Muscle layer of colon (tissue), 2 donors: ENCODE measurements at regions not wholly inside any gene's neighbourhood (a gene's known extent, or its start where the extent isn't known, plus 50 kb on each side); places are given as distances from the start of the nearest gene placed in this dataset.

Experiments
- H3K27ac ChIP-seq: one replicate; pipeline ENCODE4 v1.7.0; 2013; ENCODE audit warnings: low read depth, mild to moderate bottlenecking, low read length, moderate library complexity
- H3K27me3 ChIP-seq, 2 donors: one replicate each; pipeline ENCODE4 v1.7.0; 2013; ENCODE audit warnings: low read length in 2 of 2, mild to moderate bottlenecking in 2 of 2; ENCODE audit not compliant: insufficient read depth in 2 of 2, control insufficient read depth in 1 of 2
- H3K36me3 ChIP-seq: one replicate; pipeline ENCODE4 v1.7.0; 2013; ENCODE audit warnings: mild to moderate bottlenecking, low read length; ENCODE audit not compliant: insufficient read depth
- H3K4me1 ChIP-seq: one replicate; pipeline ENCODE4 v1.7.0; 2013; ENCODE audit warnings: mild to moderate bottlenecking, low read length; ENCODE audit not compliant: insufficient read depth
- H3K4me3 ChIP-seq, 2 donors: one replicate each; pipeline ENCODE4 v1.7.0; 2013; ENCODE audit warnings: low read length in 2 of 2, low read depth in 1 of 2, mild to moderate bottlenecking in 1 of 2, moderate library complexity in 1 of 2
- H3K9ac ChIP-seq: one replicate; pipeline ENCODE4 v1.7.0; 2013; ENCODE audit warnings: low read length
- H3K9me3 ChIP-seq: one replicate; pipeline ENCODE4 v1.7.0; 2013; ENCODE audit warnings: mild to moderate bottlenecking, low read length
- donor health status: abdominal sarcoma.
- donor health status: Adenocarcinoma of cecum.

DNA sequence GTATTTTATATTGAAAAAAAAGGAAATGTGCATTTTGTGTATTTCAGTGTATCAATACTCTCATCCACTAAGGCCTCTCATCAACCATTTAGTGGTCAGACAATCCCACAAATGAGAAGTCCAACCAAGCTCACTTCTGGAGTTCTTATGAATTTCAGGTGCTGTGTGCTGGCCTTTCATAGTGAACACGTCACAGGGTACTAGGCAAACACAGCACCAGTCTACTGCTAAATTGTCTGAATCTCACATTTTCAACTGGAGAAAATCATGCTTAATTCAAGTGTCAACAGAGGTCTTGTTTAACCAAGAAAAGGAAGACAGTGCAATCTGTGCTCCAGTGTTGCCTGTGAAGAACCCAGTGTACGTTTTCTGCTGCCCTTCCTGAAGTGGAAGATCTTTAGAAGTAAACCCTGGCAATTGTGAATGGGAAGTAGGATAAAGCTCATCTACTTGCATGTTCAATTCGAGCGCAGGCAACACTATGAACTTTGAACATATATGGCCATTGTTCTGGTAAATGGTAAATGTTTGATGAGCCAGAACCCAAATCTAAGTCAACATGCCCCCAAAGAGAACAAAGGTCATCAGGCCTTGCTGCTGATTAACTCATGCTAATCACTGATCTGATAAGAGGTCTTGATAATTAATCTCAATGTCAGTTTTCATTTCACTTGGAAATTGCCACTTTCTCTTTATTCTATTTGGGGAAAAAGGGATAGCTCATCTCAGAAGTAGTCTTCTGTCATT, 439.2 kb upstream of the SOX9 start:
- no peaks in the 10 kb centered on the region for H3K36me3 ChIP-seq
- no peaks in the 10 kb centered on the region for H3K4me1 ChIP-seq
- H3K27ac ChIP-seq = no peak overlapping the region
- H3K9ac ChIP-seq = no peak overlapping the region
- no peak overlapping the region for H3K4me3 ChIP-seq
- no peaks in the 10 kb centered on the region for H3K9me3 ChIP-seq
- no peaks in the 10 kb centered on the region for H3K27me3 ChIP-seq

DNA sequence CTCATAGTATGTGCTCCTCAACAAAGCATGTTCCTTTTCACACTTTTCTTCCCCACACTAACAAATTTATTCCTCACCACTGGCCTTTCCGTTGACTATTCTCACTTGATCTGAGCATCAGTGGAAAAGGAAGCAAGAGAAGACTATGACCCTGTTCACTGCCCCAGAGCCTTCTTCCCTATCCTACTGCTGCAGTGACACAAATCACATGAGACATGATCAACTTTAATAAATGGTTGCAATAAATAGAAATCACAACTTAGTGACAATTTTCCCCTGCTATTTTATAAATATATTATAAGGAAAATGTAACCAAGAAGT, 438.7 kb upstream of the SOX9 start:
- Histone ChIP-seq H3K27me3 (no peaks in the 10 kb centered on the region), H3K9me3 (no peaks in the 10 kb centered on the region), H3K4me3 (no peak overlapping the region), H3K4me1 (no peaks in the 10 kb centered on the region), H3K36me3 (no peaks in the 10 kb centered on the region), H3K27ac (no peak overlapping the region), H3K9ac (no peak overlapping the region)

DNA sequence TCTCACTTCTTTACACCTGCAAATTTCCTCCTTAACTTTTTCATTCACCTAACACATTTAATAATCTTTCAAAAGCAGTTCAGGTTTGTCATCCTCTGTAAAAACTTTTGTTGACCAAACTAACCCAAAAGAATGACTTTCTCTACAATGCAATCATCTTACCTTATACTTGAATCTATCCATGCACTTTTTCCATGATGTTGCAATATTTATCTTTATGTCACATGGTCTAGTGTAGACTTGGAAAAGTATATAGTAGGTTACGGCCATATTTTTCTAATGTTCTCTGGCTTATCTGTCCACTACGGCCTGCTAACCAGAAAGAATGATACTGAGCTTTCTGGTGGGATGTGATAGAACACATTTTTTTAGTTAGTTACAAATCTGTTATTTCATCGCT, 431.0 kb upstream of the SOX9 start:
- no peak overlapping the region for H3K9ac ChIP-seq
- H3K4me1 ChIP-seq = no peaks in the 10 kb centered on the region
- H3K9me3 ChIP-seq = no peaks in the 10 kb centered on the region
- H3K27me3 ChIP-seq = no peaks in the 10 kb centered on the region
- no peak overlapping the region for H3K4me3 ChIP-seq
- H3K36me3 ChIP-seq = no peaks in the 10 kb centered on the region
- no peak overlapping the region for H3K27ac ChIP-seq

DNA sequence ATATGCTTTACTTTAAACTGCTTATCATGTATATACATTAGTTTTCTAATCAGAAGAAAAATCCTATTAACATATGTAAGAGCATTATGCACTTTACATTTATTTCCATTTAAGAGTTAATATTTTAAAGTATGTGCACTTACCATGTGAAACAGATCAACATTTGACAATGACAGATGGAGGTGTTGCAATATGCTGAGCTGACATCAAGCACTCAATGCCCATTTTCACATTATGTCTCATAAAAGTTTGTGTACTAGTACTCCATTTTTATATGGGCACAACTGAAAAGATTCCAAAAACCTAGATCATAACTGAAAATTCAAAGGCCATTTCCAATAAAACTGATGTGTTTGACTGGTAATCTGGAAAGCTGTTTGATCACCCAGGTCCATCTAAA, 420.9 kb upstream of the SOX9 start:
- no peaks in the 10 kb centered on the region for H3K9me3 ChIP-seq
- H3K27me3 ChIP-seq = no peaks in the 10 kb centered on the region
- H3K27ac ChIP-seq = no peak overlapping the region
- H3K4me3 ChIP-seq = no peak overlapping the region
- no peaks in the 10 kb centered on the region for H3K4me1 ChIP-seq
- H3K36me3 ChIP-seq = no peaks in the 10 kb centered on the region
- H3K9ac ChIP-seq = no peak overlapping the region

DNA sequence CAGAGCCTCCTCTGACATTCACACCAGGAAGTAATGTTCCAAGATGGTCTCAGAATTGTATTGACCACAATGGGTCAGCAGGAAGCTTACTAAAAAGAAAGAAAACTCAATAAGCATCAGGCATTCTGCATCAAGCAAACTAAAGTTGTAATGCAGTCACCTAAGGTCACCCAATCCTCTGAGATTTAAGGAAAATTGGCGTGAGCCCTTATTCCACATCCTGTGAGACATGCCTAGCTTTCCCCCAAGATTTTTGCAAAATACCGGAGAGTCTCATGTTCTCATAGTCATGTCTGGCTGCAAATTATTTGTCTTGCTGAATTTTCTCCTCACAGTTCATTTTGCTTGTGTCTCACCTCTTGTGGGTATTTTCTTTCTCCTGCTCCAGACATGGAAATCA, 417.1 kb upstream of the SOX9 start:
- no peaks in the 10 kb centered on the region for H3K36me3 ChIP-seq

DNA sequence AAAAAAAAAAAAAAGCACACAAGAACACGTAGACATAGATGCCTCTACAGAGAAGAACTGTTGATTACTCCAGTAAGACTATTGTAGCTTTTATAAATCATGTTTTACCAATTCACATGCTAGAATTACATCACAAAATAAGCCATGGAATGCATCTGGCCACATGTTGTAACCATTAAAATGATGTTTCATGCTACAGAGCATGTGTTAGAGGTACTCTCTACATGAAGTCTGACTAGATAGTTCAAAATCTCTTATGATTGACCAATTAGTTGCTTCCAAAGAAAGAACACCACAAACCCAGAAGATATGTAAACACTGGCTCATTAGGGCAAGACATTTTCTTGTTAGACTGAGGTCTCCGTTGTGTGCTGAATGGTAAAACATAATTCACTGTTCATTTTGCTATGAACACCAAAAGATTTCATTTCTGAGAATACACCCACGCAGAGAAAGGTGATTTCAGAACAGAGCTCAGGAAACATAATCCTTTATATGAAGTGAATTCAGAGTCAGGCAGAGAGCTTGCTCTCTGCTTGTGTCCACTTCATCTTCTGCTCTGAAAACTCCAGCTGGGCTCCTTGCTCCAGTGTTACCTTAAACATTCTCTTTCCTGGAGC, 411.4 kb upstream of the SOX9 start:
- H3K4me3 ChIP-seq = no peak overlapping the region

More for the DNA sequence above, 417.1 kb upstream of the SOX9 start:
- Histone ChIP-seq H3K9ac (no peak overlapping the region), H3K27ac (no peak overlapping the region), H3K27me3 (no peaks in the 10 kb centered on the region), H3K4me3 (no peak overlapping the region), H3K4me1 (no peaks in the 10 kb centered on the region), H3K9me3 (no peaks in the 10 kb centered on the region)

DNA sequence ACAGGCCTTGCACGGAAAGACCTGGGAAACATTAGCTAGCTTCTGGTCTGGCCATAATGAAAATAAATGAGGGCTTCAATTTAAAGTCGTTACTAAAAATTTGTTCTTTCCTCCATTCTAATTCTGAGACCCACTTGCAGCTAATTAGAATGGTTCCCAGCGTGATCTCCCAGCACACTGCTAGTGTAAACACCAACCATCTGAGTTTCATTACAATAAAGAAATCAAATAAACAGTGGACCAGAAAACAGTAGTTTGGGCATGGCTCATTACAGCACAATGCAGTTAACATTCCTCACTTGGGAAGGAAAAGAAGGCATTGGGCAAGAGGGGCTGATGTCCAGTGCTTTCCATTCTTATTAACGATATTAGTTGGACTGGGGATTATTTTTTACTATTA, 410.9 kb upstream of the SOX9 start:
- no peaks in the 10 kb centered on the region for H3K36me3 ChIP-seq
- H3K27ac ChIP-seq = no peak overlapping the region
- H3K4me3 ChIP-seq = no peak overlapping the region
- H3K9ac ChIP-seq = no peak overlapping the region
- H3K4me1 ChIP-seq = no peaks in the 10 kb centered on the region
- H3K9me3 ChIP-seq = no peaks in the 10 kb centered on the region
- H3K27me3 ChIP-seq = no peaks in the 10 kb centered on the region

More for the DNA sequence above, 411.4 kb upstream of the SOX9 start:
- Histone ChIP-seq H3K36me3 (no peaks in the 10 kb centered on the region), H3K27me3 (no peaks in the 10 kb centered on the region), H3K27ac (no peak overlapping the region), H3K4me1 (no peaks in the 10 kb centered on the region), H3K9me3 (no peaks in the 10 kb centered on the region), H3K9ac (no peak overlapping the region)

DNA sequence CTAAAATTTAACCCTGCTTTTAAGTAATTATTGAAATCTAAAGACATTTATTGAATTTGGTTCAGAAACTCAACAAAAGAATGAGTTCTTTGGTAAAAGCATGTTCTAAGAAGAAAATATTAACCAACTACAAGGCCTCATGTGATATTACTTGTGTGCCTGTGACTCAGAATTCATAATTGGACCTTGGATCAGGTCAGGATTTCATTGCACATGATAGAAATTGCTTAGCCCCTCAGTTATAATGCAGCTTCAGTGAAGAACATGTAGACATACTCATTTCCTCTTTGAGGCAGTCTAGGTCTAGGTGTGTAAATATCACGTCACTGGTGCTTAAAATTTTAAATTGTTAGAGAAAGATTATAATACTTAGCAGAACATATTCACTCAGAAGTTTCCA, 410.0 kb upstream of the SOX9 start:
- Histone ChIP-seq H3K27me3 (no peaks in the 10 kb centered on the region), H3K9ac (no peak overlapping the region), H3K36me3 (no peaks in the 10 kb centered on the region), H3K4me1 (no peaks in the 10 kb centered on the region), H3K9me3 (no peaks in the 10 kb centered on the region), H3K27ac (no peak overlapping the region), H3K4me3 (no peak overlapping the region)

DNA sequence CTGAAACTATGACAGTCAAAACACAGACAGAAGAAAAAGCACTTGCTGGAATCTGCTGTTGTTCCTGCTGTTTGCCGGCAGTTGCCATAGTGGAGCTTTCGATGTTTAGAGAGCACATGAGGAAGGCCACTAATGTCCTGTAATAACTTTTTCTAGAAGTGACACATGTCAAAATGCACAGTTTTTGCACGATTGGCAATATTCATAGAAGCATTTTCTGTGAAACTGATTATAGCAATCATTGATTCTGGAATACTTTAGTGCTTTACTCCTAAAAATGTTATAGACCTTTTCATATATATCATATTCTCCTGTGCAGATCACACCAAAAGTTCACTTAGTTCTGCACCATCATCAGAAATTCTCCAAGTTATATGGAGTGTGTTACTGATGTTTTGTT, 407.0 kb upstream of the SOX9 start:
- H3K4me1 ChIP-seq = no peaks in the 10 kb centered on the region
- H3K36me3 ChIP-seq = no peaks in the 10 kb centered on the region
- no peaks in the 10 kb centered on the region for H3K27me3 ChIP-seq
- H3K27ac ChIP-seq = no peak overlapping the region
- H3K9me3 ChIP-seq = no peaks in the 10 kb centered on the region
- H3K4me3 ChIP-seq = no peak overlapping the region
- no peak overlapping the region for H3K9ac ChIP-seq

DNA sequence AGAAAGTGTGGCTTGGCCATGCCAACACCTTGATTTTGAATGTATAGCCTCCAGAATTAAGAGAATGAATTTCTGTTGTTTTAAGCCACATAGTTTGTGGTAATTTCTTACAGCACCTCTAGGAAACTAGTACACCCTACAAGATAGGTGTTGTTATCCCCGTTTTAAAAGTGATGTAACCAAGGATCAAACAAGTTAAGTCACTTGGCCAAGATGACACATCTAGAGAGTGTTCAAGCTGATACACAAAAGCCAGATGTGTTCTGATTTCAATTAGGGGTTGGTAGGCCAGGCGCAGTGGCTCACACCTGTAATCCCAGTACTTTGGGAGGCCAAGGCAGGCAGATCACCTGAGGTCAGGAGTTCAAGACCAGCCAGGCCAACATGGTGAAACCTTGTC, 396.5 kb upstream of the SOX9 start:
- Histone ChIP-seq H3K27me3 (no peaks in the 10 kb centered on the region), H3K36me3 (no peaks in the 10 kb centered on the region), H3K4me3 (no peak overlapping the region), H3K9me3 (no peaks in the 10 kb centered on the region), H3K9ac (no peak overlapping the region), H3K4me1 (no peaks in the 10 kb centered on the region), H3K27ac (no peak overlapping the region)

DNA sequence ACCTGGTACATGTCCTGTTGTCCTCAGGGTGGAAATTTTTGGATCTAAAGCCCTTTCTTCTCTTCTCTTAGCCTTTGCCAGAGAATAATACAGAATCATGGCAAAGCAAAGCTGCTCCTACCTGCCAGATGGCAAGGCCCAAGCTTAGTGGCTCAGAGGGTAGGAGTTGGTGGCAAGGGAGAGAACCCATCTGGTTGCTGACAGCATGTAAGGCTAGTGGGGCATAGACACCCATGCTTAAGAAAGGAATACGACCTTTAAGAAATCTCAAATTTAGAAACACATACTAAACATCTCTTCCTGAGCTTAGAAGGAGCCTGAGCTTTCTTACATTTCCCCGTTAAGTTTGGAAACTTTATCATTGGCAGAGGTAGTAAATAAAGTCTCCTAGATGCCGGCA, 395.0 kb upstream of the SOX9 start:
- Histone ChIP-seq H3K27ac (no peak overlapping the region), H3K36me3 (no peaks in the 10 kb centered on the region), H3K4me3 (no peak overlapping the region), H3K27me3 (no peaks in the 10 kb centered on the region), H3K9me3 (no peaks in the 10 kb centered on the region), H3K4me1 (no peaks in the 10 kb centered on the region), H3K9ac (no peak overlapping the region)

DNA sequence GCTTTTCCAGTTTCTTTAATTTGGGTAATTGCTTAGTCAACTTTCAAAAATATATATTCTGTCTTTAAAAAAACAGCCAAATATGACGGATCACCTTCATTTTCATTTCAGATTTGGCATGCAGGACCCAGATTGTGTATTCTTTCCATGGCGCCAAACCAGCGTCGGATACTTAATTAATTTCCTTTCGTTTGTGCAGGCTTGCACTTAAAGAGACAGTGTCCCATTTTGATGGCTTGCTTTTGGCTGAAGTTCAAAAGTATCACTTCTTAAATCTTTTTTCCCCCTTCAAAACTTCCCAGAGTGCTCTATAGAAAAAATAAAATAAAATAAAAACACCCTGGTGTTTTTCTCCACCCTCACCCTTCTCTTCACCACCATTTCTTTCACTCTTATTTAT, 394.5 kb upstream of the SOX9 start:
- H3K9me3 ChIP-seq = no peaks in the 10 kb centered on the region
- H3K27ac ChIP-seq = no peak overlapping the region
- no peaks in the 10 kb centered on the region for H3K36me3 ChIP-seq
- no peaks in the 10 kb centered on the region for H3K4me1 ChIP-seq
- no peaks in the 10 kb centered on the region for H3K27me3 ChIP-seq
- H3K4me3 ChIP-seq = no peak overlapping the region
- H3K9ac ChIP-seq = no peak overlapping the region
